ENCODE measurements at regions not wholly inside any gene's neighbourhood (a gene's known extent, or its start where the extent isn't known, plus 50 kb on each side); places are given as distances from the start of the nearest gene placed in this dataset.

DNA sequence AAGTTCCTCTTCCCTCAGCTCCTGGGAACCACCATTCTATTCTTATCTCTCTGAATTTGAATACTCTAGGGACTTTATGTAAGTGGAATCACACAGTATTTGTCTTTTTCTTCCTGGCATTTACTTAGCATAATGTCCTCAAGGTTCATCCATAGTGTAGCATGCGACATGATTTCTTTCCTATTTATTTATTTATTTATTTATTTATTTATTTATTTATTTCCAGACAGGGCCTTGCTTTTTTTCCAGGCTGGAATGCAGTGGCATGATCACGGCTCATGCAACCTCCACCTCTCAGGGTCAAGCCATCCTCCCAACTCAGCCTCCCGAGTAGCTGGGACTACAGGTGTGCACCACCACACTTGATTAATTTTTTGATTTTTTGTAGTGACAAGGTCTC is 142.1 kb downstream of the GPBP1 start:
- Histone ChIP-seq H3K36me3 (replicated peaks in 1 of 2; ENCODE audit: control insufficient read depth in 1 of 2, insufficient read depth in 2 of 2, low read length in 2 of 2) (no peaks in the 10 kb centered on the region), H3K27ac (ENCODE audit: low read depth in 1 of 2, low read length in 2 of 2) (no peak overlapping the region), H2AFZ (ENCODE audit: insufficient read depth, low read depth, low read length, poor library complexity, severe bottlenecking) (no peak overlapping the region), H3K4me3 (replicated peaks in 1 of 3; ENCODE audit: low read depth in 2 of 3, low read length in 3 of 3) (no peak overlapping the region), H4K20me1 (ENCODE audit: insufficient read depth, low read length) (no peaks in the 10 kb centered on the region), H3K4me1 (ENCODE audit: control insufficient read depth in 1 of 2, insufficient read depth in 2 of 2, low read length in 2 of 2) (no peaks in the 10 kb centered on the region), H3K4me2 (replicated peaks; ENCODE audit: extremely low read depth, low read length, poor library complexity, severe bottlenecking) (no peak overlapping the region), H3K79me2 (ENCODE audit: insufficient read depth, low read length) (no peaks in the 10 kb centered on the region), H3K27me3 (ENCODE audit: control insufficient read depth in 2 of 2, insufficient read depth in 2 of 2, low read length in 2 of 2) (no peaks in the 10 kb centered on the region), H3K9me3 (replicated peaks in 1 of 2; ENCODE audit: control insufficient read depth in 1 of 2, insufficient read depth in 1 of 2, low read length in 2 of 2) (no peaks in the 10 kb centered on the region), H3K9ac (ENCODE audit: insufficient read depth, low read length, poor library complexity, severe bottlenecking) (no peak overlapping the region)
- DNase-seq: no peak
- no peaks in the 10 kb centered on the region for H3K9me3 Mint-ChIP-seq
- no peaks in the 10 kb centered on the region for H3K27me3 Mint-ChIP-seq (ENCODE audit: low read depth in 3 of 3)
- intact Hi-C loops (cut with micrococcal nuclease): no loop called here
- TF ChIP-seq, protein P1, sequence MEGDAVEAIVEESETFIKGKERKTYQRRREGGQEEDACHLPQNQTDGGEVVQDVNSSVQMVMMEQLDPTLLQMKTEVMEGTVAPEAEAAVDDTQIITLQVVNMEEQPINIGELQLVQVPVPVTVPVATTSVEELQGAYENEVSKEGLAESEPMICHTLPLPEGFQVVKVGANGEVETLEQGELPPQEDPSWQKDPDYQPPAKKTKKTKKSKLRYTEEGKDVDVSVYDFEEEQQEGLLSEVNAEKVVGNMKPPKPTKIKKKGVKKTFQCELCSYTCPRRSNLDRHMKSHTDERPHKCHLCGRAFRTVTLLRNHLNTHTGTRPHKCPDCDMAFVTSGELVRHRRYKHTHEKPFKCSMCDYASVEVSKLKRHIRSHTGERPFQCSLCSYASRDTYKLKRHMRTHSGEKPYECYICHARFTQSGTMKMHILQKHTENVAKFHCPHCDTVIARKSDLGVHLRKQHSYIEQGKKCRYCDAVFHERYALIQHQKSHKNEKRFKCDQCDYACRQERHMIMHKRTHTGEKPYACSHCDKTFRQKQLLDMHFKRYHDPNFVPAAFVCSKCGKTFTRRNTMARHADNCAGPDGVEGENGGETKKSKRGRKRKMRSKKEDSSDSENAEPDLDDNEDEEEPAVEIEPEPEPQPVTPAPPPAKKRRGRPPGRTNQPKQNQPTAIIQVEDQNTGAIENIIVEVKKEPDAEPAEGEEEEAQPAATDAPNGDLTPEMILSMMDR (IDR thresholded peaks at IDR 0.05): no peak
- H3K27ac Mint-ChIP-seq: no peak overlapping the region
- WGBS (ENCODE audit: insufficient coverage): no CpG with 5 or more reads among the region's 3 CpGs
- no peak overlapping the region for H3K4me3 Mint-ChIP-seq
- peaks cover 8% of the 10 kb centered on the region for H3K4me1 Mint-ChIP-seq
- no peaks in the 10 kb centered on the region for H3K36me3 Mint-ChIP-seq
